WTC11 (cell line): ENCODE measurements at regions not wholly inside any gene's neighbourhood (a gene's known extent, or its start where the extent isn't known, plus 50 kb on each side); places are given as distances from the start of the nearest gene placed in this dataset.

Experiments
- ATAC-seq: fragments of 200-7000 bp; cut with Tn5 transposase; 2 replicates; pipeline ENCODE4 v1.10.0; 2021; ENCODE audit warnings: mild to moderate bottlenecking, moderate library complexity
- CTCF ChIA-PET: fragments of 300-600 bp; sonication (Branson Sonifier 250); formaldehyde crosslinking; loops from one replicate; lab custom pipeline; 2021; ENCODE audit warnings: antibody characterized with exemption; lab: Charles Lee
- POLR2A ChIA-PET: fragments of 350-600 bp; sonication (Branson Sonifier 250); formaldehyde crosslinking; loops from one replicate; lab custom pipeline; 2021; ENCODE audit warnings: antibody characterized with exemption; lab: Charles Lee
- DNase-seq: peaks from one replicate; pipeline ENCODE4 v3.0.0; 2021; ENCODE audit warnings: low spot score
- H3K27ac Mint-ChIP-seq: 2 replicates; pipeline ENCODE4 v1.8.0; 2021; ENCODE audit warnings: mixed read lengths
- H3K27me3 Mint-ChIP-seq: 2 replicates; pipeline ENCODE4 v1.8.0; 2021; ENCODE audit warnings: low read depth, mild to moderate bottlenecking, moderate library complexity, mixed read lengths
- H3K36me3 Mint-ChIP-seq: 2 replicates; pipeline ENCODE4 v1.8.0; 2021; ENCODE audit warnings: mixed read lengths
- H3K4me1 Mint-ChIP-seq: 2 replicates; pipeline ENCODE4 v1.8.0; 2022; ENCODE audit warnings: mixed read lengths
- H3K4me3 Mint-ChIP-seq: 2 replicates; pipeline ENCODE4 v1.8.0; 2021; ENCODE audit warnings: mild to moderate bottlenecking, moderate library complexity, mixed read lengths
- H3K9me3 Mint-ChIP-seq: 2 replicates; pipeline ENCODE4 v1.8.0; 2021; ENCODE audit warnings: mixed read lengths
- ATF2 ChIP-seq: sonication (generic); formaldehyde crosslinking; IDR thresholded peaks from 2 replicates; pipeline ENCODE4 v1.8.1; 2022; ENCODE audit warnings: low read depth, missing genetic modification reagents, borderline replicate concordance
- ATF3 ChIP-seq: sonication (generic); formaldehyde crosslinking; conservative IDR thresholded peaks from 2 replicates; pipeline ENCODE4 v1.8.1; 2022; ENCODE audit warnings: mild to moderate bottlenecking, missing genetic modification reagents
- CDX4 ChIP-seq: fragments of 250-450 bp; sonication (Bioruptor Pico); IDR thresholded peaks from 2 replicates; pipeline ENCODE4 v1.9.0; 2021; ENCODE audit warnings: moderate library complexity, mild to moderate bottlenecking, inconsistent platforms, borderline replicate concordance
- CTCF ChIP-seq: fragments of 200-600 bp; IDR thresholded peaks from 2 replicates; pipeline ENCODE4 v1.8.0; 2022; ENCODE audit warnings: antibody characterized with exemption
- E2F5 ChIP-seq: sonication (generic); formaldehyde crosslinking; IDR thresholded peaks from 2 replicates; pipeline ENCODE4 v1.8.1; 2022; ENCODE audit warnings: mild to moderate bottlenecking, moderate library complexity, missing genetic modification reagents
- ESRRA ChIP-seq: sonication (generic); formaldehyde crosslinking; IDR thresholded peaks from 2 replicates; pipeline ENCODE4 v1.8.1; 2022; ENCODE audit warnings: mild to moderate bottlenecking, missing genetic modification reagents, borderline replicate concordance
- GABPB1 ChIP-seq: sonication (generic); formaldehyde crosslinking; IDR thresholded peaks from 2 replicates; pipeline ENCODE4 v1.8.1; 2023; ENCODE audit warnings: mild to moderate bottlenecking, missing genetic modification reagents
- IRF1 ChIP-seq: sonication (generic); formaldehyde crosslinking; IDR thresholded peaks from 2 replicates; pipeline ENCODE4 v1.8.0; 2023; ENCODE audit warnings: missing genetic modification reagents
- MLX ChIP-seq: sonication (generic); formaldehyde crosslinking; IDR thresholded peaks from 2 replicates; pipeline ENCODE4 v1.8.1; 2023; ENCODE audit warnings: mild to moderate bottlenecking, missing genetic modification reagents, moderate library complexity
- PREB ChIP-seq: sonication (generic); formaldehyde crosslinking; IDR thresholded peaks from 2 replicates; pipeline ENCODE4 v1.8.1; 2022; ENCODE audit warnings: mild to moderate bottlenecking, missing genetic modification reagents, moderate library complexity, borderline replicate concordance
- TCF7 ChIP-seq: sonication (generic); formaldehyde crosslinking; IDR thresholded peaks from 2 replicates; pipeline ENCODE4 v1.8.0; 2022; ENCODE audit warnings: mild to moderate bottlenecking, low read depth, missing genetic modification reagents, moderate library complexity
- TP53 ChIP-seq: sonication (generic); formaldehyde crosslinking; IDR thresholded peaks from 2 replicates; pipeline ENCODE4 v1.8.1; 2023; ENCODE audit warnings: mild to moderate bottlenecking, missing genetic modification reagents
- USF2 ChIP-seq: sonication (generic); formaldehyde crosslinking; IDR thresholded peaks from 2 replicates; pipeline ENCODE4 v1.8.1; 2023; ENCODE audit warnings: mild to moderate bottlenecking, missing genetic modification reagents, moderate library complexity
- ZBTB21 ChIP-seq: sonication (generic); formaldehyde crosslinking; IDR thresholded peaks from 2 replicates; pipeline ENCODE4 v1.8.1; 2023; ENCODE audit warnings: mild to moderate bottlenecking, missing genetic modification reagents, borderline replicate concordance
- ZNF232 ChIP-seq: sonication (generic); formaldehyde crosslinking; IDR thresholded peaks from 2 replicates; pipeline ENCODE4 v1.8.0; 2022; ENCODE audit warnings: mild to moderate bottlenecking, missing genetic modification reagents

GRCh38 chr1:29833581-29833980 is 597.3 kb downstream of the PTPRU start (continued):
- TF ChIP-seq ATF2 (CRISPR knock-in tag), result no peak
- no peak for TF ChIP-seq E2F5 (CRISPR knock-in tag)
- TF ChIP-seq MLX (CRISPR knock-in tag), result no peak
- TF ChIP-seq USF2 (CRISPR knock-in tag), result no peak
- TF ChIP-seq CDX4 (CRISPR knock-in tag), result no peak
- TF ChIP-seq IRF1 (CRISPR knock-in tag), result no peak
- no peak for TF ChIP-seq ZNF232

- Mint-ChIP-seq H3K4me3 (no peak overlapping the region), H3K9me3 (no peaks in the 10 kb centered on the region), H3K27ac (no peak overlapping the region; the same call in 1 of the 2 replicates)
- ChIA-PET CTCF (no interaction called here), POLR2A (no interaction called here)
- no peak for DNase-seq
- no peak for TF ChIP-seq CTCF
- no peak for TF ChIP-seq TCF7 (CRISPR knock-in tag)
- TF ChIP-seq PREB (CRISPR knock-in tag), result no peak
- no peak for TF ChIP-seq TP53 (CRISPR knock-in tag)
- no peak for TF ChIP-seq ESRRA (CRISPR knock-in tag)
- TF ChIP-seq GABPB1 (CRISPR knock-in tag), result no peak
- TF ChIP-seq ATF3 (CRISPR knock-in tag), result no peak
- no peak for TF ChIP-seq ZBTB21 (CRISPR knock-in tag)
- TF ChIP-seq, all 79 proteins: peak for 0
- no peaks in the 10 kb centered on the region for H3K27me3 Mint-ChIP-seq
- ATAC-seq, result no peak
- peaks cover 16% of the 10 kb centered on the region for H3K4me1 Mint-ChIP-seq
- H3K36me3 Mint-ChIP-seq, result no peaks in the 10 kb centered on the region
These were observed 596.6 kb downstream of the PTPRU start for GRCh38 chr1:29832936-29833335.
